ENCODE measurements at regions not wholly inside any gene's neighbourhood (a gene's known extent, or its start where the extent isn't known, plus 50 kb on each side); places are given as distances from the start of the nearest gene placed in this dataset.
"Not testable (repeated sequence)": the region's sequence is repeated elsewhere in the genome, so short reads cannot be mapped to it uniquely, and the experiment has no call there.

GRCh38 chrX:66988331-66988730, 349.5 kb upstream of the EDA2R start:
- Mint-ChIP-seq H3K36me3 (ENCODE audit: low read depth) (no peaks in the 10 kb centered on the region), H3K9me3 (peaks cover 6% of the 10 kb centered on the region), H3K27ac (no peak overlapping the region), H3K27me3 (ENCODE audit: low read depth) (no peaks in the 10 kb centered on the region), H3K4me1 (ENCODE audit: low read depth) (no peaks in the 10 kb centered on the region), H3K4me3 (no peak overlapping the region)
- DNase-seq (ENCODE audit: low spot score) = no peak

- no peak overlapping the region for H3K27ac Mint-ChIP-seq
- no peaks in the 10 kb centered on the region for H3K27me3 Mint-ChIP-seq (ENCODE audit: low read depth)
- no peaks in the 10 kb centered on the region for H3K4me1 Mint-ChIP-seq (ENCODE audit: low read depth)
- no peaks in the 10 kb centered on the region for H3K36me3 Mint-ChIP-seq (ENCODE audit: low read depth)
- no peak overlapping the region for H3K4me3 Mint-ChIP-seq
- DNase-seq (ENCODE audit: low spot score) = no peak
- H3K9me3 Mint-ChIP-seq = peaks cover 15% of the 10 kb centered on the region
These were observed 322.8 kb upstream of the EDA2R start for GRCh38 chrX:66961665-66962064.

- Mint-ChIP-seq H3K27me3 (ENCODE audit: low read depth) (no peaks in the 10 kb centered on the region), H3K4me3 (no peak overlapping the region), H3K36me3 (ENCODE audit: low read depth) (no peaks in the 10 kb centered on the region), H3K4me1 (ENCODE audit: low read depth) (no peaks in the 10 kb centered on the region), H3K27ac (no peak overlapping the region), H3K9me3 (peaks cover 6% of the 10 kb centered on the region)
- DNase-seq (ENCODE audit: low spot score) = no peak
These were observed 292.8 kb upstream of the EDA2R start for GRCh38 chrX:66931713-66932112.

- H3K27ac Mint-ChIP-seq; H3K36me3 Mint-ChIP-seq (ENCODE audit: low read depth); H3K4me1 Mint-ChIP-seq (ENCODE audit: low read depth); H3K9me3 Mint-ChIP-seq; H3K4me3 Mint-ChIP-seq; H3K27me3 Mint-ChIP-seq (ENCODE audit: low read depth); DNase-seq (ENCODE audit: low spot score): not testable (repeated sequence)
These were observed 291.6 kb upstream of the EDA2R start for GRCh38 chrX:66930516-66930915.

- DNase-seq (ENCODE audit: low spot score) = no peak
- Mint-ChIP-seq H3K4me3 (no peak overlapping the region), H3K36me3 (ENCODE audit: low read depth) (no peaks in the 10 kb centered on the region), H3K27ac (no peak overlapping the region), H3K27me3 (ENCODE audit: low read depth) (no peaks in the 10 kb centered on the region), H3K4me1 (ENCODE audit: low read depth) (no peaks in the 10 kb centered on the region), H3K9me3 (no peaks in the 10 kb centered on the region)
These were observed 281.4 kb upstream of the EDA2R start for GRCh38 chrX:66920296-66920695.

- Mint-ChIP-seq H3K4me3 (no peak overlapping the region), H3K9me3 (no peaks in the 10 kb centered on the region), H3K4me1 (ENCODE audit: low read depth) (no peaks in the 10 kb centered on the region), H3K27ac (no peak overlapping the region), H3K36me3 (ENCODE audit: low read depth) (no peaks in the 10 kb centered on the region), H3K27me3 (ENCODE audit: low read depth) (no peaks in the 10 kb centered on the region)
- DNase-seq (ENCODE audit: low spot score) = no peak
These were observed 280.5 kb upstream of the EDA2R start for GRCh38 chrX:66919280-66919832.

GRCh38 chrX:66918511-66918910, 279.6 kb upstream of the EDA2R start:
- DNase-seq (ENCODE audit: low spot score) = no peak
- Mint-ChIP-seq H3K9me3 (no peaks in the 10 kb centered on the region), H3K4me3 (no peak overlapping the region), H3K27me3 (ENCODE audit: low read depth) (no peaks in the 10 kb centered on the region), H3K4me1 (ENCODE audit: low read depth) (no peaks in the 10 kb centered on the region), H3K27ac (no peak overlapping the region), H3K36me3 (ENCODE audit: low read depth) (no peaks in the 10 kb centered on the region)

- Mint-ChIP-seq H3K27ac (no peak overlapping the region), H3K4me3 (no peak overlapping the region), H3K9me3 (no peaks in the 10 kb centered on the region), H3K4me1 (ENCODE audit: low read depth) (no peaks in the 10 kb centered on the region), H3K27me3 (ENCODE audit: low read depth) (no peaks in the 10 kb centered on the region), H3K36me3 (ENCODE audit: low read depth) (no peaks in the 10 kb centered on the region)
- no peak for DNase-seq (ENCODE audit: low spot score)
These were observed 277.0 kb upstream of the EDA2R start for GRCh38 chrX:66915893-66916292.

- H3K4me3 Mint-ChIP-seq = no peak overlapping the region
- H3K27me3 Mint-ChIP-seq (ENCODE audit: low read depth) = no peaks in the 10 kb centered on the region
- H3K36me3 Mint-ChIP-seq (ENCODE audit: low read depth) = no peaks in the 10 kb centered on the region
- H3K9me3 Mint-ChIP-seq = no peaks in the 10 kb centered on the region
- no peaks in the 10 kb centered on the region for H3K4me1 Mint-ChIP-seq (ENCODE audit: low read depth)
- no peak for DNase-seq (ENCODE audit: low spot score)
- no peak overlapping the region for H3K27ac Mint-ChIP-seq
These were observed 275.2 kb upstream of the EDA2R start for GRCh38 chrX:66914080-66914479.

- H3K36me3 Mint-ChIP-seq (ENCODE audit: low read depth) = no peaks in the 10 kb centered on the region
- H3K4me1 Mint-ChIP-seq (ENCODE audit: low read depth) = no peaks in the 10 kb centered on the region
- no peak overlapping the region for H3K27ac Mint-ChIP-seq
- DNase-seq (ENCODE audit: low spot score) = no peak
- H3K27me3 Mint-ChIP-seq (ENCODE audit: low read depth) = no peaks in the 10 kb centered on the region
- no peaks in the 10 kb centered on the region for H3K9me3 Mint-ChIP-seq
- H3K4me3 Mint-ChIP-seq = no peak overlapping the region
These were observed 273.5 kb upstream of the EDA2R start for GRCh38 chrX:66912417-66912816.

GRCh38 chrX:66902081-66902480, 263.2 kb upstream of the EDA2R start:
- H3K9me3 Mint-ChIP-seq = no peaks in the 10 kb centered on the region
- H3K36me3 Mint-ChIP-seq (ENCODE audit: low read depth) = no peaks in the 10 kb centered on the region
- H3K27ac Mint-ChIP-seq = no peak overlapping the region
- no peaks in the 10 kb centered on the region for H3K4me1 Mint-ChIP-seq (ENCODE audit: low read depth)
- H3K4me3 Mint-ChIP-seq = no peak overlapping the region
- no peak for DNase-seq (ENCODE audit: low spot score)
- H3K27me3 Mint-ChIP-seq (ENCODE audit: low read depth) = no peaks in the 10 kb centered on the region

GRCh38 chrX:66900886-66901285, 262.0 kb upstream of the EDA2R start:
- no peak for DNase-seq (ENCODE audit: low spot score)
- no peaks in the 10 kb centered on the region for H3K9me3 Mint-ChIP-seq
- no peaks in the 10 kb centered on the region for H3K4me1 Mint-ChIP-seq (ENCODE audit: low read depth)
- H3K36me3 Mint-ChIP-seq (ENCODE audit: low read depth) = no peaks in the 10 kb centered on the region
- no peak overlapping the region for H3K4me3 Mint-ChIP-seq
- no peak overlapping the region for H3K27ac Mint-ChIP-seq
- no peaks in the 10 kb centered on the region for H3K27me3 Mint-ChIP-seq (ENCODE audit: low read depth)

GRCh38 chrX:66892004-66892403, 253.1 kb upstream of the EDA2R start:
- no peak for DNase-seq (ENCODE audit: low spot score)
- no peak overlapping the region for H3K4me3 Mint-ChIP-seq
- no peaks in the 10 kb centered on the region for H3K36me3 Mint-ChIP-seq (ENCODE audit: low read depth)
- no peaks in the 10 kb centered on the region for H3K4me1 Mint-ChIP-seq (ENCODE audit: low read depth)
- H3K27ac Mint-ChIP-seq = no peak overlapping the region
- H3K27me3 Mint-ChIP-seq (ENCODE audit: low read depth) = no peaks in the 10 kb centered on the region
- H3K9me3 Mint-ChIP-seq = no peaks in the 10 kb centered on the region

- no peaks in the 10 kb centered on the region for H3K27me3 Mint-ChIP-seq (ENCODE audit: low read depth)
- H3K36me3 Mint-ChIP-seq (ENCODE audit: low read depth) = no peaks in the 10 kb centered on the region
- DNase-seq (ENCODE audit: low spot score) = no peak
- H3K4me1 Mint-ChIP-seq (ENCODE audit: low read depth) = no peaks in the 10 kb centered on the region
- no peaks in the 10 kb centered on the region for H3K9me3 Mint-ChIP-seq
- no peak overlapping the region for H3K4me3 Mint-ChIP-seq
- no peak overlapping the region for H3K27ac Mint-ChIP-seq
These were observed 250.5 kb upstream of the EDA2R start for GRCh38 chrX:66889418-66889817.

GRCh38 chrX:66882101-66882500, 243.2 kb upstream of the EDA2R start:
- Mint-ChIP-seq H3K4me1 (ENCODE audit: low read depth) (no peaks in the 10 kb centered on the region), H3K9me3 (no peaks in the 10 kb centered on the region), H3K4me3 (no peak overlapping the region), H3K36me3 (ENCODE audit: low read depth) (no peaks in the 10 kb centered on the region), H3K27me3 (ENCODE audit: low read depth) (no peaks in the 10 kb centered on the region), H3K27ac (no peak overlapping the region)
- DNase-seq (ENCODE audit: low spot score) = no peak

All from T-helper 2 cell treated with Interferon-gamma antibody and Interleukin-4, amounts not matched to agents 5 μg/mL and 100 μg/mL, for 36 hours (primary cell).